ENCODE measurements at regions not wholly inside any gene's neighbourhood (a gene's known extent, or its start where the extent isn't known, plus 50 kb on each side); places are given as distances from the start of the nearest gene placed in this dataset.

- no peaks in the 10 kb centered on the region for H4K20me1 ChIP-seq (ENCODE audit: low read depth)
- TF ChIP-seq EZH2 (IDR thresholded peaks at IDR 0.05) (no peak), EZH2phosphoT487 (IDR thresholded peaks at IDR 0.05) (no peak)
- TF ChIP-seq, protein P1, sequence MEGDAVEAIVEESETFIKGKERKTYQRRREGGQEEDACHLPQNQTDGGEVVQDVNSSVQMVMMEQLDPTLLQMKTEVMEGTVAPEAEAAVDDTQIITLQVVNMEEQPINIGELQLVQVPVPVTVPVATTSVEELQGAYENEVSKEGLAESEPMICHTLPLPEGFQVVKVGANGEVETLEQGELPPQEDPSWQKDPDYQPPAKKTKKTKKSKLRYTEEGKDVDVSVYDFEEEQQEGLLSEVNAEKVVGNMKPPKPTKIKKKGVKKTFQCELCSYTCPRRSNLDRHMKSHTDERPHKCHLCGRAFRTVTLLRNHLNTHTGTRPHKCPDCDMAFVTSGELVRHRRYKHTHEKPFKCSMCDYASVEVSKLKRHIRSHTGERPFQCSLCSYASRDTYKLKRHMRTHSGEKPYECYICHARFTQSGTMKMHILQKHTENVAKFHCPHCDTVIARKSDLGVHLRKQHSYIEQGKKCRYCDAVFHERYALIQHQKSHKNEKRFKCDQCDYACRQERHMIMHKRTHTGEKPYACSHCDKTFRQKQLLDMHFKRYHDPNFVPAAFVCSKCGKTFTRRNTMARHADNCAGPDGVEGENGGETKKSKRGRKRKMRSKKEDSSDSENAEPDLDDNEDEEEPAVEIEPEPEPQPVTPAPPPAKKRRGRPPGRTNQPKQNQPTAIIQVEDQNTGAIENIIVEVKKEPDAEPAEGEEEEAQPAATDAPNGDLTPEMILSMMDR (IDR thresholded peaks at IDR 0.05): no peak
- no peaks in the 10 kb centered on the region for H3K4me1 ChIP-seq
- peaks cover 4% of the 10 kb centered on the region for H3K27me3 Mint-ChIP-seq (ENCODE audit: insufficient read depth, low read depth)
- H3K4me1 Mint-ChIP-seq: no peaks in the 10 kb centered on the region
- no peak overlapping the region for H3K4me2 ChIP-seq
- no peaks in the 10 kb centered on the region for H3K9me3 ChIP-seq (ENCODE audit: low read depth)
- H3K36me3 Mint-ChIP-seq: no peaks in the 10 kb centered on the region
- H3K36me3 ChIP-seq: no peaks in the 10 kb centered on the region
- no peaks in the 10 kb centered on the region for H3K9me3 Mint-ChIP-seq
- no peak overlapping the region for H3K4me3 ChIP-seq
- no peak overlapping the region for H3K27ac ChIP-seq
- no peak overlapping the region for H3K9ac ChIP-seq
- H3K27ac Mint-ChIP-seq: no peak overlapping the region
- H3F3A ChIP-seq (ENCODE audit: low read depth): no peaks in the 10 kb centered on the region
- H3K79me2 ChIP-seq (ENCODE audit: low read depth): no peaks in the 10 kb centered on the region
- no peaks in the 10 kb centered on the region for H3K27me3 ChIP-seq
- H3K4me3 Mint-ChIP-seq: no peak overlapping the region
- DNase-seq (ENCODE audit: low spot score): no peak
- H2AFZ ChIP-seq (replicated peaks): no peak overlapping the region
Observed at GRCh38 chr6:6968731-6969552, 138.8 kb upstream of the RREB1 start.

DNA sequence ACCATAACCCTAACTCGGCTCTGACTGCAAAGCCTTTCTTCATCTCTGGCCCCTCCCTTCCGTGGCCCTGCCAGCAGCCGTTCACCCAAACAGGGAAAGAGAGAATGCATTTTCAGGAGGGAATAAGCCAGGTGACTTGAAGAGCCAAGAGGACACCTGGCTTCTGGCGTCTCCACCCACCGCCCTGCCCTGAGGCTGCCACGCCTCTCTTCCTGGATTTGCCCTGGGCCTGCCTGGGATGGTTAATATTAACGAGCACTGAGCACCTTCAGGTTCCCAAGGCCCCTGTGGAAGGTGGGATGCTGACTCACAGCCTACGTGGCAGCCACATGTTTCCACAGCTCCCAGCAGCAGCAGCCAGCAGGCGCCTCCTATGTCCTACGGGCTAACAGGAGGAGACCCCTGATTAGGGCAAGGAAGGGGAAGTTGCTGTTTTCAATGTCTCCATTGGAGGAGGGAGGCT lies 138.0 kb upstream of the RREB1 start:
- Mint-ChIP-seq H3K9me3 (no peaks in the 10 kb centered on the region), H3K36me3 (no peaks in the 10 kb centered on the region), H3K27ac (no peak overlapping the region), H3K27me3 (ENCODE audit: insufficient read depth, low read depth) (peaks cover 4% of the 10 kb centered on the region), H3K4me3 (no peak overlapping the region), H3K4me1 (no peaks in the 10 kb centered on the region)
- TF ChIP-seq EZH2 (IDR thresholded peaks at IDR 0.05) (no peak), EZH2phosphoT487 (IDR thresholded peaks at IDR 0.05) (no peak)
- TF ChIP-seq, protein P1 (IDR thresholded peaks at IDR 0.05): no peak
- Histone ChIP-seq H3K9ac (no peak overlapping the region), H3K4me2 (no peak overlapping the region), H3K27ac (no peak overlapping the region), H3K79me2 (ENCODE audit: low read depth) (no peaks in the 10 kb centered on the region), H2AFZ (replicated peaks) (no peak overlapping the region), H3F3A (ENCODE audit: low read depth) (no peaks in the 10 kb centered on the region), H4K20me1 (ENCODE audit: low read depth) (no peaks in the 10 kb centered on the region), H3K4me3 (no peak overlapping the region), H3K36me3 (no peaks in the 10 kb centered on the region), H3K27me3 (no peaks in the 10 kb centered on the region), H3K9me3 (ENCODE audit: low read depth) (no peaks in the 10 kb centered on the region), H3K4me1 (no peaks in the 10 kb centered on the region)
- no peak for DNase-seq (ENCODE audit: low spot score)

- no peaks in the 10 kb centered on the region for H4K20me1 ChIP-seq (ENCODE audit: low read depth)
- no peaks in the 10 kb centered on the region for H3K36me3 ChIP-seq
- H3K27ac ChIP-seq: no peak overlapping the region
- no peaks in the 10 kb centered on the region for H3K9me3 Mint-ChIP-seq
- H3K9me3 ChIP-seq (ENCODE audit: low read depth): no peaks in the 10 kb centered on the region
- no peaks in the 10 kb centered on the region for H3K79me2 ChIP-seq (ENCODE audit: low read depth)
- no peak overlapping the region for H3K4me2 ChIP-seq
- no peaks in the 10 kb centered on the region for H3K27me3 ChIP-seq
- H3K36me3 Mint-ChIP-seq: no peaks in the 10 kb centered on the region
- H3K4me3 Mint-ChIP-seq: no peak overlapping the region
- no peak for TF ChIP-seq EZH2 (IDR thresholded peaks at IDR 0.05)
- TF ChIP-seq, protein P1 (IDR thresholded peaks at IDR 0.05): no peak
- H3K4me1 ChIP-seq: no peaks in the 10 kb centered on the region
- H3F3A ChIP-seq (ENCODE audit: low read depth): no peaks in the 10 kb centered on the region
- H3K4me3 ChIP-seq: no peak overlapping the region
- peaks cover 4% of the 10 kb centered on the region for H3K27me3 Mint-ChIP-seq (ENCODE audit: insufficient read depth, low read depth)
- no peak overlapping the region for H2AFZ ChIP-seq (replicated peaks)
- no peak overlapping the region for H3K9ac ChIP-seq
- peak overlapping the region; percentile 17 for H3K27ac Mint-ChIP-seq
- no peak for DNase-seq (ENCODE audit: low spot score)
- no peaks in the 10 kb centered on the region for H3K4me1 Mint-ChIP-seq
Observed at GRCh38 chr6:6970851-6971250, 136.9 kb upstream of the RREB1 start.

Data from neural progenitor cell (in vitro differentiated cells).